H1 (cell line): ENCODE measurements at regions not wholly inside any gene's neighbourhood (a gene's known extent, or its start where the extent isn't known, plus 50 kb on each side); places are given as distances from the start of the nearest gene placed in this dataset.

ENCODE experiments used
- CTCF ChIA-PET: fragments of 300-600 bp; sonication (Branson Sonifier 250); formaldehyde crosslinking; loops from one replicate; lab custom pipeline; 2021; ENCODE audit not compliant: partially characterized antibody; lab: Charles Lee
- POLR2A ChIA-PET: fragments of 300-600 bp; sonication (Branson Sonifier 250); formaldehyde crosslinking; loops from one replicate; lab custom pipeline; 2021; ENCODE audit warnings: inconsistent platforms; ENCODE audit not compliant: partially characterized antibody; lab: Charles Lee
- DNase-seq, 2 experiments: peaks; one replicate each; pipeline versions ENCODE4 v3.0.0 to v3.0.0-alpha.2; 2010 to 2022; ENCODE audit warnings: low spot score in 2 of 2, low read depth in 1 of 2, mixed read lengths in 1 of 2
- FAIRE-seq: peaks from 2 replicates; lab custom pipeline; 2011; peaks lifted over from hg19 to GRCh38; lab: Jason Lieb, UNC
- H2AFZ ChIP-seq: 2 replicates; pipeline ENCODE4 v1.8.1; 2012; ENCODE audit warnings: low read length, inconsistent platforms
- H2AK5ac ChIP-seq: 2 replicates; pipeline ENCODE4 v1.6.1; 2013; ENCODE audit warnings: low read depth, low read length
- H2BK120ac ChIP-seq: replicated peaks from 2 replicates; pipeline ENCODE3; 2013; ENCODE audit warnings: low read depth, low read length, inconsistent platforms
- H2BK12ac ChIP-seq: 2 replicates; pipeline ENCODE4 v1.6.1; 2013; ENCODE audit warnings: low read depth, low read length
- H2BK15ac ChIP-seq: 2 replicates; pipeline ENCODE4 v1.6.1; 2013; ENCODE audit warnings: low read length
- H2BK20ac ChIP-seq: 2 replicates; pipeline ENCODE4 v1.6.1; 2013; ENCODE audit warnings: low read length
- H2BK5ac ChIP-seq: 2 replicates; pipeline ENCODE4 v1.6.1; 2013; ENCODE audit warnings: low read depth, low read length
- H3K14ac ChIP-seq: 2 replicates; pipeline ENCODE4 v1.6.1; 2013; ENCODE audit warnings: inconsistent platforms; ENCODE audit not compliant: insufficient read length
- H3K18ac ChIP-seq: 2 replicates; pipeline ENCODE4 v1.6.1; 2013; ENCODE audit warnings: low read length; ENCODE audit errors: extremely low read depth
- H3K23ac ChIP-seq: 2 replicates; pipeline ENCODE4 v1.6.1; 2013; ENCODE audit warnings: inconsistent platforms; ENCODE audit not compliant: insufficient read length
- H3K23me2 ChIP-seq: 2 replicates; pipeline ENCODE4 v1.6.1; 2013; ENCODE audit warnings: low read depth, low read length
- H3K27ac ChIP-seq: 2 replicates; pipeline ENCODE4 v1.6.1; 2011; ENCODE audit warnings: low read depth, low read length, inconsistent platforms
- H3K27me3 ChIP-seq, 4 experiments: replicated peaks in 1 of 4; 1 replicate in 1 of 4; 2 replicates in 3 of 4; pipeline versions ENCODE4 v1.6.1 to v1.8.1; 2011 to 2013; ENCODE audit warnings: low read length in 3 of 4, mild to moderate bottlenecking in 3 of 4, inconsistent platforms in 2 of 4, mixed read lengths in 2 of 4, moderate library complexity in 1 of 4; ENCODE audit not compliant: control insufficient read depth in 3 of 4, insufficient read depth in 3 of 4; ENCODE audit errors: extremely low read depth in 1 of 4
- H3K36me3 ChIP-seq, 4 experiments: 2 replicates each; pipeline versions ENCODE4 v1.6.1 to v1.8.1; 2011 to 2013; ENCODE audit warnings: mild to moderate bottlenecking in 4 of 4, low read length in 3 of 4, moderate library complexity in 2 of 4, control low read depth in 1 of 4, inconsistent platforms in 1 of 4; ENCODE audit not compliant: insufficient read depth in 4 of 4, control insufficient read depth in 2 of 4
- H3K4ac ChIP-seq: replicated peaks from 2 replicates; pipeline ENCODE3; 2013; ENCODE audit warnings: low read length, low read depth, mixed read lengths, inconsistent platforms; ENCODE audit not compliant: insufficient read length
- H3K4me1 ChIP-seq, 4 experiments: replicated peaks in 1 of 4; 1 replicate in 1 of 4; 2 replicates in 3 of 4; pipeline versions ENCODE4 v1.6.1 to v1.8.1; 2011 to 2013; ENCODE audit warnings: low read length in 3 of 4, inconsistent platforms in 2 of 4, mixed read lengths in 1 of 4; ENCODE audit not compliant: insufficient read depth in 4 of 4, control insufficient read depth in 3 of 4
- H3K4me2 ChIP-seq, 2 experiments: 2 replicates each; pipeline versions ENCODE4 v1.6.1 to v1.8.1; 2011 to 2013; ENCODE audit warnings: low read depth in 2 of 2, low read length in 2 of 2, control low read depth in 1 of 2, inconsistent platforms in 1 of 2, mild to moderate bottlenecking in 1 of 2; ENCODE audit not compliant: insufficient read depth in 1 of 2
- H3K4me3 ChIP-seq, 4 experiments: fragments of 200-600, 300-600 bp in 1 of 4; sonication (generic), shearing (Covaris generic), sonication (Bioruptor Twin) in 1 of 4; 2 replicates each; pipeline versions ENCODE4 v1.5.1 to v1.8.1; 2011 to 2016; ENCODE audit warnings: low read length in 4 of 4, low read depth in 3 of 4, control low read depth in 2 of 4, inconsistent platforms in 2 of 4, mild to moderate bottlenecking in 2 of 4, mixed read lengths in 1 of 4, moderate library complexity in 1 of 4; ENCODE audit not compliant: insufficient read depth in 2 of 4; ENCODE audit errors: extremely low read depth in 1 of 4
- H3K56ac ChIP-seq: replicated peaks from 2 replicates; pipeline ENCODE3; 2013; ENCODE audit warnings: low read depth, mild to moderate bottlenecking, mixed read lengths, low read length, inconsistent platforms; ENCODE audit not compliant: insufficient read length
- H3K79me1 ChIP-seq: 2 replicates; pipeline ENCODE4 v1.6.1; 2013; ENCODE audit warnings: low read depth, low read length, control low read depth
- H3K79me2 ChIP-seq, 2 experiments: 2 replicates each; pipeline versions ENCODE4 v1.6.1 to v1.8.1; 2012 to 2013; ENCODE audit warnings: low read length in 2 of 2, mild to moderate bottlenecking in 2 of 2, inconsistent platforms in 1 of 2; ENCODE audit not compliant: insufficient read depth in 2 of 2, control insufficient read depth in 1 of 2
- H3K9ac ChIP-seq, 4 experiments: replicated peaks in 1 of 4; 1 replicate in 1 of 4; 2 replicates in 3 of 4; pipeline versions ENCODE4 v1.6.1 to v1.8.1; 2011 to 2013; ENCODE audit warnings: low read depth in 3 of 4, low read length in 3 of 4, control low read depth in 2 of 4, mild to moderate bottlenecking in 2 of 4, moderate library complexity in 2 of 4, inconsistent platforms in 1 of 4; ENCODE audit errors: extremely low read depth in 1 of 4
- H3K9me3 ChIP-seq, 2 experiments: 2 replicates each; pipeline versions ENCODE4 v1.6.1 to v1.8.1; 2012 to 2013; ENCODE audit warnings: mild to moderate bottlenecking in 2 of 2, moderate library complexity in 2 of 2, control low read depth in 1 of 2, inconsistent platforms in 1 of 2, low read depth in 1 of 2, low read length in 1 of 2, mixed read lengths in 1 of 2; ENCODE audit not compliant: insufficient read depth in 2 of 2
- H4K20me1 ChIP-seq, 2 experiments: replicated peaks in 1 of 2; 2 replicates each; pipeline versions ENCODE3 to v1.8.1; 2011 to 2013; ENCODE audit warnings: inconsistent platforms in 2 of 2, low read length in 2 of 2, mild to moderate bottlenecking in 1 of 2; ENCODE audit not compliant: insufficient read depth in 2 of 2, control insufficient read depth in 1 of 2
- H4K5ac ChIP-seq: 2 replicates; pipeline ENCODE4 v1.6.1; 2013; ENCODE audit warnings: low read length, low read depth, mixed read lengths, inconsistent platforms; ENCODE audit not compliant: insufficient read length
- H4K8ac ChIP-seq: 2 replicates; pipeline ENCODE4 v1.8.0; 2013; ENCODE audit warnings: mild to moderate bottlenecking, moderate library complexity, low read length, inconsistent platforms; ENCODE audit not compliant: insufficient read depth; ENCODE audit errors: extremely low read depth
- H4K91ac ChIP-seq: replicated peaks from 2 replicates; pipeline ENCODE3; 2013; ENCODE audit warnings: low read length, mixed read lengths, inconsistent platforms; ENCODE audit not compliant: insufficient read length
- CTCF ChIP-seq, 3 experiments: IDR thresholded peaks; 1 replicate in 2 of 3; 2 replicates in 1 of 3; pipeline versions ENCODE4 v1.5.1 to v1.6.1; 2011; ENCODE audit warnings: low read length in 3 of 3, mild to moderate bottlenecking in 3 of 3, inconsistent platforms in 2 of 3, low read depth in 1 of 3, moderate library complexity in 1 of 3; ENCODE audit not compliant: insufficient read depth in 1 of 3; ENCODE audit errors: control extremely low read depth in 1 of 3
- WGBS, 2 experiments: shearing (Covaris generic) in 1 of 2; methylation state at CpG; one replicate each; pipeline versions ENCODE4 v1.1.6 to v1.1.7; 2013 to 2015; ENCODE audit warnings: low lambda C conversion rate in 2 of 2, mixed read lengths in 2 of 2, inconsistent platforms in 1 of 2, low coverage in 1 of 2, missing lambda C conversion rate in 1 of 2; ENCODE audit not compliant: insufficient replicate concordance in 2 of 2, insufficient coverage in 1 of 2, insufficient read length in 1 of 2; ENCODE audit errors: extremely low coverage in 1 of 2, missing lambda C conversion rate in 1 of 2; 5-methylcytosine and 5-hydroxymethylcytosine counted together

DNA sequence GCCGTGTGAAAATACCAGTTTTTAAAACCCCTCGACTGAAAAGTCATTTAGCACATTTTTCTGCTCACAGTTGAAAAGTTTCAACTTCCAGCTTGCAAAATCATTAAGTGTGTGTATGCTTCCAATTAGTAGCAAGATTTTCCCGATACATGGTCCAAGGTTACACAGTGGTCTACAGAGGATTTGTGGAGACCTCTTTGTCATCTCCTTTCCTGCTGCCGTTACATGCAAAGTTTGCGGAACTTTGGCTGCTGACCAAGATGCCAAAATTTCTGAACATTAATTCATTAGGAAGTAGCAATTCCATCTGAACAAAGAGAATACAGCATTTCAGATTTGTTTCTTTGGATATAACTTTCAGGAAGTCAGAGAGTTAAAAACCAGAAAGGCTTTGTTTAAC is 474.6 kb downstream of the PLCL1 start:
- Histone ChIP-seq H4K20me1 (no peaks in the 10 kb centered on the region), H3K9ac (no peak overlapping the region), H4K91ac (no peak overlapping the region), H2BK20ac (no peak overlapping the region), H3K4me1 (no peaks in the 10 kb centered on the region), H3K4me3 (no peak overlapping the region), H2AFZ (no peak overlapping the region; the same call in 1 of the 2 replicates), H2BK12ac (no peak overlapping the region), H3K36me3 (no peaks in the 10 kb centered on the region), H3K4me2 (no peak overlapping the region), H3K18ac (no peak overlapping the region), H3K4ac (no peak overlapping the region), H4K8ac (no peak overlapping the region), H2BK120ac (no peak overlapping the region), H3K9me3 (no peaks in the 10 kb centered on the region), H3K23me2 (no peaks in the 10 kb centered on the region; the same call in 1 of the 2 replicates)
- 88% methylated on average over 5 of the region's 5 CpGs; no CpG with 5 or more reads in 1 of the 2 experiments for WGBS, 2 experiments
- ChIA-PET POLR2A (no interaction called here), CTCF (interaction anchor here (0.7 to 1.6 kb wide), 4 partner anchors 17 to 435 kb away, joined by 3 to 5 read pairs (median 4); no protein-coding TSS in a partner anchor)
- TF ChIP-seq CTCF (IDR thresholded peaks at IDR 0.05; ENCODE audit: control extremely low read depth in 1 of 3, insufficient read depth in 1 of 3, low read depth in 1 of 3, low read length in 3 of 3), result no peak
- TF ChIP-seq, all 59 proteins: peak for 0
- H3K23ac ChIP-seq, result no peak overlapping the region
- DNase-seq (no peak), FAIRE-seq (no peak)
- H3K14ac ChIP-seq, result no peak overlapping the region
- peaks cover 0 to 1% (median 0%) of the 10 kb centered on the region in 4 experiments; a peak in 1 of 7 replicates for H3K27me3 ChIP-seq
- no peak overlapping the region for H2AK5ac ChIP-seq
- H2BK5ac ChIP-seq, result no peak overlapping the region
- H3K56ac ChIP-seq, result no peak overlapping the region
- H4K5ac ChIP-seq, result no peak overlapping the region
- no peak overlapping the region for H3K27ac ChIP-seq
- no peaks in the 10 kb centered on the region for H3K79me2 ChIP-seq
- H3K79me1 ChIP-seq, result no peaks in the 10 kb centered on the region
- no peak overlapping the region for H2BK15ac ChIP-seq
